ENCODE measurements at regions not wholly inside any gene's neighbourhood (a gene's known extent, or its start where the extent isn't known, plus 50 kb on each side); places are given as distances from the start of the nearest gene placed in this dataset.
A peak's percentile ranks its signal among the peaks of the same experiment; 100 is the strongest.

DNA sequence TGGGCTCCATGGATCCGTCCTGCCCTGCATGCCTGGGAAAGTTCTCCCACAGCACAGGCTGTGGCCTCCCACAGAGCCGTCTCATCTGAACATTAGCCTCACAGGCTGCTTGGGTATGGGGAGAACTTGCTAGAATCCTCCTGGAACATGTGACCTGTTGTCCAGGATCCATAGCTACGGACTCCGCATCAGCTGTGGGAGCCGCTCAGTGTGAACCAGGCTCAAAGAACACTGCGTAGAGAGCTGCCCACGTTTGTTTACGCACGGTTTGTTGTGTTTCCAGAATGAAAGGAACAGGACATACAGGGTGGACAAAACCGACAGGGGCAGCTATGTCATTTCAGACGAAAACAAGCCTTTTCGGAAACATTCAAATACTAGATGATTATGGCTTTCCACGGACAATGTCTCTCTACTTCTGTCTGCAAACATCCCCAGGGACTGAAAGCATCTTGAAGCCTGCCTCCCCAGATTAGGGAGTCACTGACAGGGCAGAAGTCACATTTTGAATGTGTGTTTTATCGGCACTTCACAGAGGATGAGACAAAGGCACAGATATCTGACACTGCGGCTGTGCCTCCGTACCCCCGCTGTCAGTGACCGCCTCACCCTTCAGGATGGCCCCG is 390.3 kb downstream of the GADD45G start:
- no peak overlapping the region for H3K9ac ChIP-seq (ENCODE audit: extremely low read depth, low read length, poor library complexity, severe bottlenecking)
- no peaks in the 10 kb centered on the region for H3K27me3 ChIP-seq (ENCODE audit: control insufficient read depth, insufficient read depth, low read length, poor library complexity, severe bottlenecking)
- peaks cover 14% of the 10 kb centered on the region for H3K4me1 Mint-ChIP-seq
- no peak overlapping the region for H3K27ac Mint-ChIP-seq
- H3K27ac ChIP-seq (ENCODE audit: low read depth, low read length): no peak overlapping the region
- TF ChIP-seq, protein P1, sequence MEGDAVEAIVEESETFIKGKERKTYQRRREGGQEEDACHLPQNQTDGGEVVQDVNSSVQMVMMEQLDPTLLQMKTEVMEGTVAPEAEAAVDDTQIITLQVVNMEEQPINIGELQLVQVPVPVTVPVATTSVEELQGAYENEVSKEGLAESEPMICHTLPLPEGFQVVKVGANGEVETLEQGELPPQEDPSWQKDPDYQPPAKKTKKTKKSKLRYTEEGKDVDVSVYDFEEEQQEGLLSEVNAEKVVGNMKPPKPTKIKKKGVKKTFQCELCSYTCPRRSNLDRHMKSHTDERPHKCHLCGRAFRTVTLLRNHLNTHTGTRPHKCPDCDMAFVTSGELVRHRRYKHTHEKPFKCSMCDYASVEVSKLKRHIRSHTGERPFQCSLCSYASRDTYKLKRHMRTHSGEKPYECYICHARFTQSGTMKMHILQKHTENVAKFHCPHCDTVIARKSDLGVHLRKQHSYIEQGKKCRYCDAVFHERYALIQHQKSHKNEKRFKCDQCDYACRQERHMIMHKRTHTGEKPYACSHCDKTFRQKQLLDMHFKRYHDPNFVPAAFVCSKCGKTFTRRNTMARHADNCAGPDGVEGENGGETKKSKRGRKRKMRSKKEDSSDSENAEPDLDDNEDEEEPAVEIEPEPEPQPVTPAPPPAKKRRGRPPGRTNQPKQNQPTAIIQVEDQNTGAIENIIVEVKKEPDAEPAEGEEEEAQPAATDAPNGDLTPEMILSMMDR (conservative IDR thresholded peaks at IDR 0.05): no peak
- no peak overlapping the region for H3K4me3 Mint-ChIP-seq
- peak; percentile 60 for DNase-seq
- H3K4me1 ChIP-seq (ENCODE audit: control insufficient read depth, insufficient read depth, low read length): peaks cover 26% of the 10 kb centered on the region
- no peaks in the 10 kb centered on the region for H3K27me3 Mint-ChIP-seq (ENCODE audit: insufficient read depth)
- 81 to 84% methylated on average over 13 to 19 of the region's 19 CpGs for WGBS, 2 experiments (ENCODE audit: insufficient coverage in 1 of 2, insufficient read length in 1 of 2)
- no peak overlapping the region for H3K4me3 ChIP-seq (ENCODE audit: low read length)
- no peaks in the 10 kb centered on the region for H3K36me3 ChIP-seq (ENCODE audit: control insufficient read depth, insufficient read depth, low read length)
- no peaks in the 10 kb centered on the region for H3K36me3 Mint-ChIP-seq (ENCODE audit: low read depth)
- peaks cover 13% of the 10 kb centered on the region for H3K9me3 ChIP-seq (ENCODE audit: control insufficient read depth, low read length)
- peaks cover 12% of the 10 kb centered on the region for H3K9me3 Mint-ChIP-seq

DNA sequence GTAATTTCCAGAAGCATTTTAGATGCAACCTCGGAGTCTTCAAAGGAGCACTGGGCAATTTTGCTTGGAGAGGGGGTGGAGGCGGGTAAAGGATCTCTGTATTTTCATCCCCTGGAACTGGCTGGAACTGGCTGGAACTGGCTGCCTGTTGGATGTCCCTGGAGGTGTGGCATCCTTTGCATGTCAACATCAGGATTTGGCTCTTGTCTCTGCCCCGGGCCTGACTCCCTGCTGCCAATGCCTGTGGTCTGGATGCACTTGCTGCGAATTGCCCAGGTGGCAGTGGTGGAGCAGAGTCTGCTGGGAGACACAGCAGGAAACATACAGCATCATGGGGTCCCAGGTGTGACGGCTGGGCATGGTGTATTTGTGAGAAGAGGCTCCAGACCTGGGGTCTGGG is 391.3 kb downstream of the GADD45G start:
- H3K9ac ChIP-seq (ENCODE audit: extremely low read depth, low read length, poor library complexity, severe bottlenecking): no peak overlapping the region
- peak; percentile 50 for DNase-seq
- Mint-ChIP-seq H3K27me3 (ENCODE audit: insufficient read depth) (no peaks in the 10 kb centered on the region), H3K4me1 (peaks cover 24% of the 10 kb centered on the region), H3K27ac (no peak overlapping the region), H3K9me3 (peaks cover 2% of the 10 kb centered on the region), H3K36me3 (ENCODE audit: low read depth) (no peaks in the 10 kb centered on the region), H3K4me3 (no peak overlapping the region)
- peaks cover 3% of the 10 kb centered on the region for H3K9me3 ChIP-seq (ENCODE audit: control insufficient read depth, low read length)
- H3K4me1 ChIP-seq (ENCODE audit: control insufficient read depth, insufficient read depth, low read length): peaks cover 26% of the 10 kb centered on the region
- no peak overlapping the region for H3K27ac ChIP-seq (ENCODE audit: low read depth, low read length)
- TF ChIP-seq, protein P1 (conservative IDR thresholded peaks at IDR 0.05): no peak
- no peaks in the 10 kb centered on the region for H3K27me3 ChIP-seq (ENCODE audit: control insufficient read depth, insufficient read depth, low read length, poor library complexity, severe bottlenecking)
- H3K36me3 ChIP-seq (ENCODE audit: control insufficient read depth, insufficient read depth, low read length): no peaks in the 10 kb centered on the region
- 94 to 100% methylated on average over 2 to 5 of the region's 5 CpGs for WGBS, 2 experiments (ENCODE audit: insufficient coverage in 1 of 2, insufficient read length in 1 of 2)
- H3K4me3 ChIP-seq (ENCODE audit: low read length): no peak overlapping the region

DNA sequence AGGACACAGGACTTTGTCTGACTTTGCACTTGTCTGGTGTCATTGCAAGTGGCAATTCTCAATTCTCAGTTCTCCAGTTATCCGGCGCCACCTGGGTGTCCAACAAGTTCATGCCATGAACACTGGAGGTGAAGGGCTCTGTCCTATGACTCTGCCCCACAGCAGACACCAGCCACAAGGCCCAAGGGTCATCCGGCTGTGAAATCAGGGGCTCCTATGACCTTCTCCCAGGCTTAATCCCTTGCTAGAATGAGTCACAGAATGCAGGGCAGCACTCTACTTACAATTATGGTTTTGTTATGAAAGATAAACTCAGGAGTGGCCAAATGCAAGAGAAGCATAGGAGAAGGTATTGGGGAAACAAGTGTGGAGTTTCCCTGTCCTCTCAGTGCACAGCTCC is 392.0 kb downstream of the GADD45G start:
- no peaks in the 10 kb centered on the region for H3K9me3 ChIP-seq (ENCODE audit: control insufficient read depth, low read length)
- H3K9me3 Mint-ChIP-seq: no peaks in the 10 kb centered on the region
- peaks cover 22% of the 10 kb centered on the region for H3K4me1 Mint-ChIP-seq
- H3K27me3 Mint-ChIP-seq (ENCODE audit: insufficient read depth): no peaks in the 10 kb centered on the region
- no peak overlapping the region for H3K9ac ChIP-seq (ENCODE audit: extremely low read depth, low read length, poor library complexity, severe bottlenecking)
- WGBS, 2 experiments (ENCODE audit: insufficient coverage in 1 of 2, insufficient read length in 1 of 2): 93 to 100% methylated on average over 3 of the region's 3 CpGs
- H3K4me1 ChIP-seq (ENCODE audit: control insufficient read depth, insufficient read depth, low read length): peaks cover 26% of the 10 kb centered on the region
- no peaks in the 10 kb centered on the region for H3K27me3 ChIP-seq (ENCODE audit: control insufficient read depth, insufficient read depth, low read length, poor library complexity, severe bottlenecking)
- H3K27ac ChIP-seq (ENCODE audit: low read depth, low read length): no peak overlapping the region
- H3K36me3 ChIP-seq (ENCODE audit: control insufficient read depth, insufficient read depth, low read length): no peaks in the 10 kb centered on the region
- TF ChIP-seq, protein P1 (conservative IDR thresholded peaks at IDR 0.05): no peak
- DNase-seq: no peak
- H3K4me3 Mint-ChIP-seq: no peak overlapping the region
- H3K4me3 ChIP-seq (ENCODE audit: low read length): no peak overlapping the region
- no peak overlapping the region for H3K27ac Mint-ChIP-seq
- no peaks in the 10 kb centered on the region for H3K36me3 Mint-ChIP-seq (ENCODE audit: low read depth)

Data from endodermal cell (in vitro differentiated cells).